NCI-H446 (cell line): ENCODE measurements at regions not wholly inside any gene's neighbourhood (a gene's known extent, or its start where the extent isn't known, plus 50 kb on each side); places are given as distances from the start of the nearest gene placed in this dataset.

Experiments
- DNase-seq, 2 experiments: peaks; one replicate each; lab custom pipeline; 2025; lab: John Stamatoyannopoulos, UW

- peak in 1 of 2 experiments; percentile 2 for DNase-seq
Measured at GRCh38 chr6:47932575-47932974, 150.7 kb downstream of the OPN5 start.

DNA sequence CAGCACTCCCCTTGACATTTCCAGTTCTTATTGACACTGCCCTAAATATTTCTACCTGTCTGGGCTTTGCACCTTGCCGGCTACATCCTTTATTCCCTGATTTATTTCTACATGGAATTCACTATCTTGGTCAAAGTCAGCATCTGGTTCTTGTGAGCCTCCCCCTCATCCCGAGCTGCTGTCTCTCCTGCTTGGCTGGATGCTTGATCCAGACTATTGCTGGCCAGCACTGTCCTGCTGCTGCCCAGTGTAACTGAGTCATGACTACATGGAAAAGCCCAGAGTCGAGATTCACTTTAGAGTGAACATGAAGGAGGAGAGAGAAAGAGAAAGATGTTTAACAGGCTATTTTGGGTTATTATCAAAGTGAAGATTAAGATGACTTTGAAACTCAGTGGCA is 142.2 kb downstream of the OPN5 start:
- no peak for DNase-seq

GRCh38 chr6:47922391-47922790 is 140.6 kb downstream of the OPN5 start:
- peak; percentile 93 to 98 for DNase-seq

DNA sequence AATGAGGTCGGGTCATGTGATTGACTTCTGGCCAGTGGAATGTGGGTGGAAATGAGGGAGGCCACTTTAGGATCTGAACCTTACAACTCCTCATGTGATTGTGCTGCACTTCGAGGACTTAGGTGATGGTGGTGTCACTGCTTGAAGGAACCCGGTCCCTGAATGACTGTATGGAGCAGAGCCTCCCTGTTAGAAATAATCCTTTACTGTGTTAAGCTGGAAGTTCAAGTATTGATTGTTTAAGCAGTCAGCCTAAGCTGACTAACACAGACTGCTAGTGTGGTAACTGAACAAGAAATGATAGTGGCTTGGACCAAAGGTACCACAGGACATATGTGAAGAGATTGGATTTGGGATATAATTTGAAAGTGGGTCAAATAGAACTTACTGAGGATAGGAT is 138.0 kb downstream of the OPN5 start:
- no peak for DNase-seq

- no peak for DNase-seq
Measured at GRCh38 chr6:47917811-47918210, 136.0 kb downstream of the OPN5 start.

- DNase-seq = no peak
Measured at GRCh38 chr6:47917202-47917601, 135.4 kb downstream of the OPN5 start.

- DNase-seq = no peak
Measured at GRCh38 chr6:47915017-47915416, 133.2 kb downstream of the OPN5 start.

GRCh38 chr6:47908271-47908670 is 126.4 kb downstream of the OPN5 start:
- DNase-seq = no peak

GRCh38 chr6:47905717-47906116 is 123.9 kb downstream of the OPN5 start:
- peak in 1 of 2 experiments; percentile 40 for DNase-seq

DNA sequence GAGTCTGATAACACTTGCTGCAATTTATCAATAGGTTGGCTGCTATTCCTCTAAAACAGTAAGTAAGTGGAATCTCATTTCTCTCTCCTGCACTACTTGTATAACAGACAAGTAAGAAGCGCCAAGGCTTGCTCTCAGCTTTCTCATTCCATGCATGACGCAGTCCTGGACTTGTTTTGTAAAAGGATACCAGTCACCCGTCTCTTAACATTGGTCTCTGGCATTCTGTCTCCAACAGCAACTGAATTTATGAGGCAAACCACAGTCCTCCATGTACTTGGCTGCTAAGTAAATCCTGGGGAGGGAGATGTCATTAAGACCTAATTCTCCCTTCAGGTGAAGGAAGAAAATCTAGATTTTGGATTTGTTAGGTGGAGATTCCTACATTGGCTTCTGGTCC is 115.4 kb downstream of the OPN5 start:
- DNase-seq = no peak

GRCh38 chr6:47890326-47890875 is 108.6 kb downstream of the OPN5 start:
- DNase-seq = peak; percentile 9 to 52

DNA sequence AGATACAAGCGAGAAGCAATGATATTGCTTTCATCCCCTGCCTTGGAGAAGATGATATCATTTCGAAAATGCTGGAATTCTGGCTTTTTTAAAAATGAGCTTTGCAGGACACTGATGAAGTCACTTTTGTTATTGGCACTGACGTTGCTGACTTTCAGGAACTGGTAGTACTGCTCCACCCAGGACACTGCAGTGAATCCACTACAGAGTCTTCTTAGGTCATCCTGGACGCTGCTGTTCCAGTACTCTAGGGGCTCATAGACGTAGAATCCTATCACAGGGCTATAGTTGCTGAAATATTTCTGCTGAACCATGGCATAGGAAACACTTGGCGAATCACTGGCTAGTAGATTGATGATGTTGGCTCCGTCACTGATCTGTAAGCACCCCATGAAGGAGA is 97.2 kb downstream of the OPN5 start:
- no peak for DNase-seq
